HCT116 (cell line): ENCODE measurements at regions not wholly inside any gene's neighbourhood (a gene's known extent, or its start where the extent isn't known, plus 50 kb on each side); places are given as distances from the start of the nearest gene placed in this dataset.

ENCODE experiments used
- EZH2 ChIP-seq: fragments of 200-600 bp; sonication (generic); IDR thresholded peaks from 2 replicates; pipeline ENCODE4 v1.6.1; 2017; ENCODE audit warnings: antibody characterized with exemption, mixed run types
- ZNF274 ChIP-seq: fragments of 200-500 bp; sonication (Bioruptor generic); IDR thresholded peaks from 2 replicates; pipeline ENCODE4 v1.6.1; 2014; ENCODE audit warnings: mild to moderate bottlenecking, low read depth, low read length, inconsistent platforms

DNA sequence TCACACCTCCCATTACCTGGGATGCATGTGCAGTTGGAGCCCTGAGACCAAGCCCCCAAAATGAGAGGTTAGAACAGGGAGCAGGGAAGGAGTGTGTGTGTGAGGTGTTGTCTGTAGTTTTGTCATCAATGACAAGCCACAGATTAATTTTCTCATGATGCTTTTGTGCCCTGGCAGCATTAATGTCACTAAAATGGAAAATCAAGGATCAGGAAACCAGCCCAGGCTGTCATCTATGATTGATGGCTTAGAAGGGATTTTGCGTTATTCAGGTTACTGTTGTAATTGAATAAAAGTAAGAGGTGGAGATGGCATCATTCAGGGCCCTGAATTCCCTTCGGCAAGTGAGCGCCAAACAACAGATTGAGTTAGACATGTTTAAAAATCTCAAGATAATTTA, 130.5 kb upstream of the C1QTNF7 start:
- TF ChIP-seq EZH2 (no peak), ZNF274 (no peak)
